ENCODE measurements at regions not wholly inside any gene's neighbourhood (a gene's known extent, or its start where the extent isn't known, plus 50 kb on each side); places are given as distances from the start of the nearest gene placed in this dataset.

DNA sequence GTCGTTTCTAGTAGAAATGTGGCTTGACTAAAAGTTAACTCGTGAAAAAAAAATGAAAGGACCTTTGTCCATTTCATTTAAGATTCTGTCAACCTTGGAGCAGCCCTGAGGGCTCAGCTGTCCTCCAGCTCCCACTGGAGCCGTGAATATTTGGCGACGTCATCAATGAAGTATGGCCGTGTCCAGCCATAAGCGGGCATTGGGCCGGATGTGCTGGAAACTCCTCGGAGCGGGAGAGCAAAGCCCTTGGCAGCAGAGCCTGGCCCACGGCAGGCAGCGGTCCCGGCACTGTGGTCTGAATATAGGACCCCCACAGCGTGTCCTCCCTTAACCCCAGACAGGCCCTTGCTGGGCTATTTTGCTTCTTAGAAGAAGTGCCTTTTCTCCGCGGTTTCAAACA, 50.0 kb downstream of the JAKMIP3 start:
- DNase-seq: no peak

DNA sequence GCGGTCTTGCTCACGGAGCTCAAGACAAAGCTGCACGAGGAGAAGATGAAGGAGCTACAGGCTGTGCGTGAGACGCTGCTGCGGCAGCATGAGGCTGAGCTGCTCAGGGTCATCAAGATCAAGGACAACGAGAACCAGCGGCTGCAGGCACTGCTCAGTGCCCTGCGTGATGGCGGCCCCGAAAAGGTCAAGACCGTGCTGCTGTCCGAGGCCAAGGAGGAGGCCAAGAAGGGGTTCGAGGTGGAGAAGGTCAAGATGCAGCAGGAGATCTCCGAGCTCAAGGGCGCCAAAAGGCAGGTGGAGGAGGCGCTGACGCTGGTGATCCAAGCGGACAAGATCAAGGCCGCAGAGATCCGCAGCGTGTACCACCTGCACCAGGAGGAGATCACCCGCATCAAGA, 51.4 kb downstream of the JAKMIP3 start:
- DNase-seq: no peak

DNA sequence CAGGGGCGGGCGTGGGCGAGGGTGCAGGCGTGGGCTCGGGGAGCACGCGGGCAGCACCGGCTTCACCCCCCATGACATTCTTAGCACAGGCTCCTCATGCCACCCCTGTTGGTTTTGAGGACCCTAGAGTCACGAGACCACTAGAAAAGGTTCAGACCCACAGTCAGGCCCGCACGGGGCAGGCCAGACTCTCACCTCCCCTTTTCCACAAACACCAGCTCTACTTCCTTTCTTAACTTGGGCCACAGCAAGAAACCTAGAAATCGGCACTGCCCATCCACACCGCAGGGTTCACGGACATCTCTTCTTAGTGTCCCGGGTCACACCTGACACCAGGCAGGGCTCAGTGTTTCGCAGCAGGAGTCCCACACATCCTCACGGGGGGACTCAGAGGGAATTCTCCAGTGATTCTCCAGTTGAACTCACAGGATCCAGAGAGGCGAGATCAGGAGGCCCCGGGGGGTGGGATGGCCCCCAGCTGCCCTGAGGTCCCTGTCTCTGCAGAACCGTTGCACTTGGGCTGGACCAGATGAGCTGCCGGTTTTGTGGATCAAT, 52.0 kb downstream of the JAKMIP3 start:
- no peak for DNase-seq

DNA sequence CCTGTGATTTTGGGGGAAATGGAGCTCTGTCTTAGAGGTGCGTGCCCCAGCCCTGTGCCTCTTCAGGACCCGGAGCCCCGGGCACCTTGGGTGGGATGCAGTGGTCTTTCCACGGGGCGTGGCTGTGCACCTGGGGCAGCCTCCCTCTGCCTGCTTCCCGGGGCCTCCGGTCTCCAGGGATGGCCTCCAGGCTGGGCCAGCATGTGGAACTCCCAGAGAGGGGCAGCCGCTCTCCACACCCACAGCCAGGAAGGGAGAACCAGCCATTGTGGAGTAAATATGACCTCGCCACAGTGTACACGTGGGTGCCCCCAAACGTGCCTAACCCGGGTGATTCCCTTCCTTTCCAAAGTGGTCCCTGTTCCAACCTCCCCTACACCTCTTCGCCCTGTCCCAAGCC, 52.6 kb downstream of the JAKMIP3 start:
- DNase-seq: no peak

DNA sequence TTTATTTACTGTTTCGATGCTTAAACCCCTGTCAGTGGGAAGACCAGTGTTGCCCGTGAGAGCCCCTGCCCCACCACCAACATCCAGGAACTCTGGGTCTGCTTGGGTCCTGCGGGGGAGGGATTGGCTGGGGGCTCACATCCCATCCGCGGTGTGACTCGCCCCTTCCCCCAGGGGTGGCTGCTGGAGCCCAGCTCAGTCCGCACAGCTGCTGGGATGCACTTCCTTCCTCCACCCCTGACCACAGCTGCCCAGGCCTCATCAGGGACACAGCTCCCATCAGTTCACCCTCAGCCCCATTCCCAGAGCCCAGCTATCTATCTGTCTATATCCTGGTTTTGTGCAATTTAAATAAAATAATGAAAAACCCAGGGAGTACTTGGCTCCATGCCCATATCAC, 54.5 kb downstream of the JAKMIP3 start:
- DNase-seq: no peak

DNA sequence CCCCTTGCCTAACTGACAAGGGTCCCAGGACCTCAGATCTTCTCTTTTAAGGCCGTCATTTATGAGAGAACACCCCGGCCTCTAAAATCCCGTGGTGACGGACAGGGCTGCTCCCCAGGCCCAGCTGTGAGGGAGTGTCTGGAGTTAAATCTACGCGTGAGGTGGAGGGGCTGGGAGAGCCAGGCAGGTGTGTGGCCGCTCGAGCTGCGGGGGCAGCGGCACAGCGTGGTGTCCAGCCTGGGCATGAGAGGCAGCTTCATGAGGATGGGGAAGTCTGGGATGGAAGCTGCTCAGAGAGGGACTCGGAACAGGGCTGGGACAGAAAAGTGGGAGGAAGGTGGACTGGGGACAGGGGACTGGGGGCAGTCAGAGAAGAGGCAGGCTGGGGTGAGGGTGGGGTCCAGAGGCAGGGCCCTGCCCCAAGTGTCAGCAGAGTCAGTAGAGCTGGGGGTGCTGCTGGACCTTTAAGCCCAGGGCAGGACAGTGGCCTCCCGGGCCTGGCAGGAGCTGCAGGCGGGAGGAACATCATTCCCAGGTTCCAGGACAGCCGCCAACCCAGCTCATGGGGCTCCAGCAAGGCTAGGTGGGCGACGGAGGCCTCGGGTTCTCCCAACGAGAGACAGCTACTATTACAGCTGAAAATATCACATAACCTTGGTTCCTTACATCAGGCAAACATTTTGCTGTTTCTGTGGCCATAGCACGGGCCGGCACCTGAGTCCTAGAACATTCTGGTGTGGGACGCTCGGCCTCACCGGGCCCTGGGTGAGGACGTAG, 55.2 kb downstream of the JAKMIP3 start:
- DNase-seq: no peak

DNA sequence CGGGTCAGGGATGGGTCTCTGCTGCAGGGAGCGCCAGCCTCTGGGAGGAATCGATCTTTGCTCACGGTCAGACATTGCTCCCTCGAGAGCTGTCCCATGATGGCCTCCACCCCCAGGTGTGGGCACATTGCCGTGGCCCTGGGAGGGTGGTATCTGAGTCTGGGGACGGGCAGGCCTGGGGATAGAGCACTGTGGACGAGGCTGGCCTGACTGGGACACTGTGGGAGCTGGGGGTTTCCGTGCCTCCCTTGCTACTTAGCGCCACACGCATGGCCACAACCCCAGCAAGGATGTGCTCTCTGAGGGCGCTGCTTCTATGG, 55.7 kb downstream of the JAKMIP3 start:
- peak; percentile 1 for DNase-seq

DNA sequence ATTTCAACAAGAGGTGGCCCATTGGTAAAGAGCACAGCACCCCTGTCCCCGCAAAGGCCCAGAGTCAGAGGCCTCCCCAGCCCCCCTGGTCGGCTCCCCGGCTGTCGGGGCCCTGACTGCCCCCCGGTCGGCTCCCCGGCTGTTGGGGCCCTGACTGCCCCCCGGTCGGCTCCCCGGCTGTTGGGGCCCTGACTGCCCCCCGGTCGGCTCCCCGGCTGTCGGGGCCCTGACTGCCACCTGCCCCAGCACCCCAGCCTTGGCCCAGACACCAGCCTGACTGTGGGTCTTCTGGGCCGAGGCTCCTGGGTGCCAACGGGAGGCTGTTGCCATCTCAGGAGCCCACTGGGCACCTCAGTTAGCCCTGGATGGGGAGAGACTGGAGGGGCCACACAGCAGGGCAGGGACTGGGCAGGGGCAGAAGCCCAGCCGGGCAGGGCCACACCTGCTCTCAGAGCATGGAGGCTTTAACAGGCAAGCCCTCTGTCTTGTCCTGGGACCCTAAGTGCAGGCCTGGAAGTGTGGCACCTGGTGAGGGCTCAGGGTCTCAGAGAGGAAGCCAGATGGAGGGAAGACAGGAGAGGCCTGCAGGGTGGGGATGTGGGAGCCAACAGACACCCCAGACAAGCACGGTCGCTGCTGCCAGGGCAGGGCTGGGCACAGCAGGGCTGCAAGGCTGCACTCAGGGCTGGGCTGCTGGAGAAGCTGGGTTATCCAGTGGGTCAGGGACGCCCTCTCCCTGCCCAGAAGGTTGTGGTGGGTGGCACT, 56.5 kb downstream of the JAKMIP3 start:
- peak; percentile 1 for DNase-seq

DNA sequence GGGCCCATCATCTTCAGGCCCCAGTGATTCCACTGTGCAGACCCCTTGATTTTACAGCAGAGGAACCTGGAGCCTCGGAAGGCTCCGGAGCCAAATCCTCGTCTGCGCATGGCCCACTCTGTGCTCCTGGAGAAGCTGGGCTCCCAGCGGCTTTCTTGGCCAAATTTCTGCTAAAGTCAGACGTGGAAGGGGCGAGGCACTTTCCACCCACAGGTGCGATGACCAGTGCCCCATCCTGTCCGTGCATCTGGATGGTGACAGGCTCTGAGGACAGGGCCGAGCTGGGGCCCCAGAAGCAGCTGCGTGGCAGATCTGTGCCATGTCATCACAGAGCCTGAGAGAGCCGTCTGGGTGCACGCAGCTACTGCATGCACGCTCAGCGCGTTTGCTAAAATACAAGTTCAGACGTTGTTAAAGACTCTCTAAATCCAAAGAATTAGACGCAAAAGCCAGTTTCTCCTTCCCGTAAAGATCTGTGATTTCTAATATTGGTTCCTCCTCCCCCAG, 57.2 kb downstream of the JAKMIP3 start:
- no peak for DNase-seq

DNA sequence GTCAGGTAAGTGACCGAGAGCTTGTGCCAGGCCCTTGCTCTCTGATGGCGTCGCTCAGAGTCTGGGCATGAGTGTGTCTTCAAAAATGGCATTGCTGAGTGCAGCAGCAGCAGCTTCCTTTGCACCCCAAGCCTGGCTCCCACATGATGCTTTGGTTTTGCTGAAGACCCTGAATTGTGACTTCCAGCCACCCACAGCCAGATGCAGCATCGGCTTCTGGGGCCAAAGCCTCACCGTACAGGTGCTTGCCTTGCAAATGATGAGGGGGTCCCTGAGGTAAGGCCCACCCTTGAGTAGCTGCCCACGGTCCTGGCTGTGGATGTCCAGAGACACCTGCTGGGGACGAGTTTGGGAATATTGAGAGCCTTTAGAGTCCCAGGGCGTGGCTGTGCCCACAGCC, 57.9 kb downstream of the JAKMIP3 start:
- no peak for DNase-seq

DNA sequence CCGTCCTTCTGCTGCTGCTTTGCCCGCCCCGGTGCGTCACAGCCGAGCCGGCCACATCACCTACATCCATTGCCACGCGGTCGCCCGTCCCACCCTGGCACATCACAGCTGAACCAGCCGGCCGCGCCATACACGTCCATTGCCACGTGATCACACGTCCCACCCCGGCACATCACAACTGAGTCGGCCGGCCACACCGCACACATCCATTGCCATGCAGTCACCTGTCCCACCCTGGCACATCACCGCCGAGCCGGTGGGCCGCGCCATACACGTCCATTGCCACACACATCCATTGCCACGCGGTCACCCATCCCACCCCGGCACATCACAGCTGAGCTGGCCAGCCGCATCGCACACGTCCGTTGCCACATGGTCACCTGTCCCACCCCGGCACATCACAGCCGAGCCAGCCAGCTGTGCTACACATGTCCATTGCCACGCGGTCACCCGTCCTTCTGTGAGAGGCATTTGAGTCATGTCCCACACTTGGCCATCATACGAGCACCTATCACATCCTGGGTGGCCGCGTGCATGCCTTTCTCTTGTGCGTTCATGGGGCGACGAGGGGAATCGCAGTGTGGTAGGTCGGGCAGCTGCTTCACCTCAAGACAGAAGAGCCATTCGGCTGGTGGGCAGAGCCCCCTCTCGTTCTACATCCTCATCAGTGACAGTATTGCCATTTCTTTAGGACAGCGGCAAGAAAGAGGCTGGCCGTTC, 58.6 kb downstream of the JAKMIP3 start:
- DNase-seq: no peak

DNA sequence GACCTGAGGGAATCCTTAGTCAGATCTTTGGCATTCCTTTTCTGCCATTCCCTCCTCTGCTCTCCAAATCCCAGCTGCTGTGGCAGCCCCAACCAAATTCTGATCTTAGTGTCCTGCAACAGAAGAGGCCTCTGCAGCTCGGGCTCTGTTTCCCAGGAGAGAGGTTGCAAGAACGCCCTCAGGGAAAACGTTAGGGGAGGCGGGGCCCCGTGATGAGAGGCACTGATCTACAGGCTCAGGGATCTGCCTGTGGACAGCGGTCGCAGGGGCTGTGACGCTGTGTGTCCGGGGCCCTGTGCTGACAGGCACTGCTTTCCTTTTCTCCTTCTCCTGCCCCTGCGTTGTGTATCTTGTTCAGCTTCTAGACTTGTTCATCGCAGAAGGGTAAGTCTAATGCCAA, 57.3 kb upstream of the DPYSL4 start:
- no peak for DNase-seq

DNA sequence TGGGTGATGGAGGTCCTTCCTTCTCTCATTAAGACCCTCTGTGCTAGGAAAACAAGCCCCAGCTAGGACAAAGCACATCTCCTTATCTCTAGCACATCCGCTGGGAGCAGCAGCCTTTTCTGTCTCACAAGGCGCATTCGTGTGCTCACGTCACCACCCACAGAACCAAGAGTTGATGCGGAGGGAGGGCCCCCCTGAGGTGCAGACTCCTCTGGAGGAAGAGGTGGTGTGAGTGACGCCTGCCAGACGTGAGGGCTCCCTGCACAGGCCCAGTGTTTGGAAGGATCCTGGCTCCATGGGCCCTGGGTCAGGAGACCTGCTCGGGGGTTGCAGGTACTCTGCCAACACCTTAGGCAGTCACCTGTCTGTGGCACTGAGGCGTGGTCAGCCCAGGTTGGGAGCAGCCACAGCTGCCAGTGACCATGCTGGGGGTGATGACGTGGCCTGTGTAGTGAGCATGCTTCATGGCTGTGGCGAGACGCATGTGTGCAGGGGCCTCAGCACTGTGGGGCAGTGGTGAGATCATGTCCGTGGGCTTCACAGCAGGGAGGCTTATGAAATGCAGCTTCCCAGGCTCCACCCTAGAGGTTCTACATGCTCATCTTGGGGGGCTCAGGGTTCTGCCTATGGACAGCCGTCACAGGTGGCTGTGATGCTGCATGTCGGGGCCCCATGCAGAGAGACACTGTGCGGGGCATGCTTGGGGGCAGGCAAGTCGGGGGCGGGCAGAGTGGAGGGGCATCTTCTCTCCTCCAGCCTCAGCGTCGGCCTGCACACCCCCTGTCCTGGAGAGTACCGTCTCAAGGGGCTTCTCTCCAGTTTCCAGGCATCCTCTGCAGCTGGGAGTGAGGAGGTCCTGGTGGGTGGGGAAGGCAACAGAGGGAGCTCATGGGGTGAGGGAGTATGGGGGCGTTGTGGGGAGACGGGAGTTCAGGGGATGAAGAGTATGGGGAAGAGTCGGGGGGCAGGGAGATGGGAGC, 56.2 kb upstream of the DPYSL4 start:
- peak; percentile 16 for DNase-seq

DNA sequence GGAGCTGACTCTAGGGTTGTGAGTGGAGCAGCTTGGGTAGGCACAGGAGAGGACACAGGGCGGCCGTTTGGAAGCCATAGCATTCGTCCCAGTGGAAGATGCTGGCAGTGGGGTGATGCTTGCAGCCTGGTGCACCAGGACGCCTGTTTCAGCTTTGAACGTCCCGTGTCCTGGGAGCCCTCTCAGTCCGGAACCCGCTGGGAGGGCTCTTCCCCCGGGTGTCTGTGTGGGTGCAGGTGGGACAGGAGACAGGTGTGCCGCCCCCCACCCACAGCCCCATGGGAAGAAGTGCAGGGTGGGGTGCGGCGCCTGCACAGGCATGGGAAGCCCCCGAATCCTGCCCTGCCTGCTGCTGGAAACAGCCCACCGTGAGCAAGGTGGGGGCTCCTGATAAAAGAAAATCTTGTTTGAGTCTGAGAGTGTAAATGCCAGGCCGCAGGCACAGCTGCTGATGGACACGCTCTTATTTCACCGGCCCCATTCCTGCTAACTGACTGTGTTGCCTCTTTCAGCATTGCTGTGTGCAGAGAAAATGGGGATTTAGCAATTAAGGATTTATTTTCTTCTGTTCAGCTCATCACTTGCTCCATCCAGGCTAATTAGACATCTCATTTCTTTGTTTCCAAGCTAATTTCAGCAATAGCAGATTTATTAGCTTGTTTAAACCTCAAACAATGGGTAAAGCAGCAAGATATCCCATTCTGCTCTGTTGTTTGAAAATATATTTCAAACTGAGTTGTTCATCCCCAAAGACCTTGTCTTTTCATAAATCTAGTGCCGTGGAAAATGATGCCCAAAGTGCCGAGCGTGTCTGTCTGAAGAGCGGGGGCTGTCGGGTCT, 54.9 kb upstream of the DPYSL4 start:
- peak; percentile 16 for DNase-seq

DNA sequence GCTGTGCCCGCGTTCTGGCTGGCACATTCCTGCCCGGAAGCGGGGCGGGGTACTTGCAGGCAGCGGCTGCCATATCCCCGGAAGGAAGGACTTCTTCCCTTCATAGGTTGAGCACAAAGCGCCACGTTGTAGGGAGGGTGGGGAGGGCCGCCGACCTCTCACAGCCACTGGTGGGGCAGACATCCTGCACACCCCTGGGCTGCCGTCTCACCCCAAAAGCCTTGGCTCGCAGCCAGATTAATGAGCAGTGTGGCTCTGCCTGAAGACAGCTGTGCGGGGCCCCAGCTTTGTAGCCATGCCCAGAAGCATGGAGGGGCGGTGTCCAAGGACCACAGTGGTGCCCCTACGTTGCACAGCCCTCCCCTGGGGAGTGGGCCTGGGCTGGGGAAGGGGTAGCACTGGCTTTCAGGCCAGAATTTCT, 54.3 kb upstream of the DPYSL4 start:
- DNase-seq: peak; percentile 42

DNA sequence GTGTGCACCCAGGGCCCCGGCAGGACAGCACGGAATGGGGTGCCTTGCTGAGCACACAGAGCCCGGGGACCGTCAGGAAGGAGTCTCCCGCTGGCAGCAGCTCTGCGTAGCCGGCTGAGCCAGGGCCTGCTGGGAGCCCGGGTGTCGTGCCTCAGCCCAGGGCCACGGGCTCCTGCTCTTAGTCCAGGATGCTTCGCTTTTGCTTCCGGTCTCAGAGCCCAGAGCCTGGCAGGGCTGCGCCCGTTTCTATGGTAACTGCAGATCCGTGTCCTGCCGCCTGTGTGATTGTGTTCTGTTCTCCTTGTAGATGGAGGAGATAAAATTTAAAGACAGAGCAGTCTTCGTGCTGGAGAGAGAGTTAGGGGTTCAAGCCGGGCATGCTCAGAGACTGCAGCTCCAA, 53.7 kb upstream of the DPYSL4 start:
- DNase-seq: no peak

DNA sequence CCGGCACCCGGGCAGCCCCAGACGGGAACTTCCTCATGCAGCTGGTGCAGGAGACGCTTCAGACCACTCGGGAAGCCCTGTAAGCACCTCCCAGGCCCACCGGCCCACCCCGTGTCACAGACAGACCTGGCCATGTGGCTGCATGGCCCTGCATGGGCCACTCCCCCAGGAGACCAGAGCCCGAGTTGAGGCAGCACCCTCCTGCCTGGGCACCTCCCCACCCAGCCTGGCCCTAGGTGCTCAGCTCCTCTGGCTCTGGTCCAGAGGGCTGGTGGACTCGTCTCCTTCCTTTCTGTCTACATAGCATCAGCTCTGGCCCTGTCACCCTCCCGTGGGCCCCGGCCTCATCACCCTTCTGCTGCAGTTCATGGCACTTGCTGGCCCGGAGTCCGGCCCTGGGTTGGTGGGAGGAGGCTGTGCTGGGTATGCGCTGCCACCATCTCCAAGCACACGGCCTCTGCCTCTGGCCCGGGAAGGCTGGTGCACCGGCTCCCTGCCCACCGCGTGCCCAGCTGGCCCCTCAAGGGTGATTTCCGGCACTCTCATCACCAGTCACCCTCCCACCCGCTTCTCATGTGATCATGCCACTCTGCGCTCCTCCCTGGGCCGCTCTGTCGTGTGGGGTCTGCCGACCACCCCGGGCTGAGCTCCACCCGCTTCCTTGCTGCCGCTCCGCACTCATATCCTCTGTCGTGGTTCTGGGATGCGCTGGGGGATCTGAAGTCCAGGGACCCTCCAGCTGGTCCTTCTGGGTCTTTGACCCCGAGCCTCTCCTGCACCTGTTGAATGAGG, 53.1 kb upstream of the DPYSL4 start:
- DNase-seq: peak; percentile 25

DNA sequence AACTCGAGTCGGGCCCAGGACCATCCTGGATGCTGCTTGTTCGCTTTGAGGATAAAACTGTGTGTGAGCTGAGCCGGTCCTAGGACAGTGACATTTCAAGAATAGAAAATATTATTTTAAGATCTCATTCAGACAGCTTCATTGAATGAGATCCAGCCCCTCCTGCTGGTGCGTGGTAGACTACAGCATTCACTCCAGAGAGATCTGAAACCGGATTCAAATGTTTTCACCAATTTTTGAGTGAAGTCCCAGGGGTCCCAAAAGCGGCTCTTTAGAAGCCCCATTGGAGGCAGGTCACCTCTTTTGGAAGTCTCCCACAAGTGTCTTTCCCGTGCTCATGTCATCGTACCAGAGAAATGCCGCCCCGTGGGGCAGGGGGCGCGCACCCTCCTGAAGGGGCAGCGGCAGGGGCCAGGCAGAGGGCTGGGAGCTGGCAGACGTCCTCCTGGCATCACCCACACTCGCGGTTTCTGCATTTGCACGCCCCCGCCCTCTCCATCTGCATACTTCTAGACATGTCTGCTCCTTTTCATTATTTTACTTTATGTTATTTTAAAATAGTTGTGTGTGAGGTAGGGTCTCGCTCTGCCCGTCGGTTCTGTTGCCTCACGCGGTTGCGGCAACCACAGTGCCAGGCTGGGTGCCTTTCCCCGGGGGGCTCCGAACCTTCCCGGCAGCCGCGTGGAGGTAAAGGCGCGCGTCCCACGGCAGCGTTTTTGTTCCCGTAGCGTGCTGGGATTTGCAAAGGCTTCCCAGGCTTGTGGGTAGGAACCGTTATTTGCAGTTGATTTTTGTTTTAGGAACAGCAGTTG, 52.3 kb upstream of the DPYSL4 start:
- DNase-seq: no peak
